Liver (tissue), 8 donors: ENCODE measurements at regions not wholly inside any gene's neighbourhood (a gene's known extent, or its start where the extent isn't known, plus 50 kb on each side); places are given as distances from the start of the nearest gene placed in this dataset.

Experiments
- DNase-seq: peaks from one replicate; pipeline ENCODE4 v3.0.0-alpha.2; 2017; ENCODE audit warnings: low spot score
- H3K27ac ChIP-seq, 2 donors: one replicate each; pipeline ENCODE4 v1.7.0; 2013; ENCODE audit warnings: inconsistent platforms in 2 of 2, low read length in 2 of 2, control low read depth in 1 of 2, low read depth in 1 of 2, mild to moderate bottlenecking in 1 of 2
- H3K27me3 ChIP-seq, 4 donors: one replicate each; pipeline versions ENCODE4 v1.6.1 to v1.7.0; 2013; ENCODE audit warnings: low read length in 3 of 4, inconsistent platforms in 1 of 4, mild to moderate bottlenecking in 1 of 4, moderate library complexity in 1 of 4; ENCODE audit not compliant: control insufficient read depth in 4 of 4, insufficient read depth in 4 of 4
- H3K36me3 ChIP-seq, 4 donors: one replicate each; pipeline versions ENCODE4 v1.6.1 to v1.7.0; 2013; ENCODE audit warnings: low read length in 3 of 4, mild to moderate bottlenecking in 3 of 4, low read depth in 1 of 4, moderate library complexity in 1 of 4; ENCODE audit not compliant: control insufficient read depth in 4 of 4, insufficient read depth in 3 of 4
- H3K4me1 ChIP-seq, 4 donors: one replicate each; pipeline versions ENCODE4 v1.6.1 to v1.7.0; 2013; ENCODE audit warnings: low read length in 3 of 4, mild to moderate bottlenecking in 3 of 4, moderate library complexity in 1 of 4; ENCODE audit not compliant: control insufficient read depth in 4 of 4, insufficient read depth in 4 of 4
- H3K4me3 ChIP-seq, 3 donors: one replicate each; pipeline versions ENCODE4 v1.6.1 to v1.7.0; 2013; ENCODE audit warnings: low read length in 3 of 3, control low read depth in 1 of 3, low read depth in 1 of 3, mild to moderate bottlenecking in 1 of 3
- H3K9ac ChIP-seq, 2 donors: one replicate each; pipeline ENCODE4 v1.7.0; 2013; ENCODE audit warnings: low read length in 2 of 2, mild to moderate bottlenecking in 2 of 2, moderate library complexity in 2 of 2, control low read depth in 1 of 2, low read depth in 1 of 2
- H3K9me3 ChIP-seq, 4 donors: one replicate each; pipeline versions ENCODE4 v1.6.1 to v1.7.0; 2013; ENCODE audit warnings: low read length in 3 of 4; ENCODE audit not compliant: control insufficient read depth in 4 of 4
- EGR1 ChIP-seq, 2 donors: IDR thresholded peaks; 2 replicates each; pipeline ENCODE4 v1.6.1; 2016 to 2018; ENCODE audit warnings: antibody characterized with exemption in 2 of 2, low read depth in 2 of 2
- FOXA1 ChIP-seq: IDR thresholded peaks from 2 replicates; pipeline ENCODE4 v1.6.1; 2016; ENCODE audit warnings: antibody characterized with exemption
- FOXA2 ChIP-seq: IDR thresholded peaks from 2 replicates; pipeline ENCODE4 v1.6.1; 2016; ENCODE audit warnings: antibody characterized with exemption
- GABPA ChIP-seq, 2 donors: IDR thresholded peaks in 1 of 2; conservative IDR thresholded peaks in 1 of 2; 2 replicates each; pipeline ENCODE4 v1.6.1; 2016; ENCODE audit warnings: antibody characterized with exemption in 2 of 2, mild to moderate bottlenecking in 1 of 2, moderate library complexity in 1 of 2
- HNF4A ChIP-seq, 2 donors: conservative IDR thresholded peaks; 2 replicates each; pipeline ENCODE4 v1.6.1; 2016; ENCODE audit warnings: antibody characterized with exemption in 2 of 2, mild to moderate bottlenecking in 2 of 2
- HNF4G ChIP-seq: IDR thresholded peaks from 2 replicates; pipeline ENCODE4 v1.6.1; 2016; ENCODE audit warnings: antibody characterized with exemption
- JUND ChIP-seq, 2 donors: IDR thresholded peaks; 2 replicates each; pipeline ENCODE4 v1.6.1; 2016; ENCODE audit warnings: antibody characterized with exemption in 2 of 2
- NR2F2 ChIP-seq: IDR thresholded peaks from 2 replicates; pipeline ENCODE4 v1.6.1; 2016; ENCODE audit warnings: antibody characterized with exemption
- RAD21 ChIP-seq, 2 donors: IDR thresholded peaks; 2 replicates each; pipeline ENCODE4 v1.6.1; 2016; ENCODE audit warnings: antibody characterized with exemption in 2 of 2, mild to moderate bottlenecking in 2 of 2
- RXRA ChIP-seq, 2 donors: IDR thresholded peaks; 2 replicates each; pipeline ENCODE4 v1.6.1; 2017 to 2018; ENCODE audit warnings: antibody characterized with exemption in 2 of 2, mild to moderate bottlenecking in 1 of 2
- SP1 ChIP-seq: IDR thresholded peaks from 2 replicates; pipeline ENCODE4 v1.6.1; 2018; ENCODE audit warnings: antibody characterized with exemption, mild to moderate bottlenecking
- TAF1 ChIP-seq: conservative IDR thresholded peaks from 2 replicates; pipeline ENCODE4 v1.6.1; 2016; ENCODE audit warnings: antibody characterized with exemption, mild to moderate bottlenecking
- YY1 ChIP-seq: IDR thresholded peaks from 2 replicates; pipeline ENCODE4 v1.6.1; 2016; ENCODE audit warnings: antibody characterized with exemption, mild to moderate bottlenecking
- WGBS: extraction: QIAGEN DNeasy Blood & Tissue Kit; methylation state at CpG from one replicate; pipeline ENCODE4 v1.1.7; 2013; 5-methylcytosine and 5-hydroxymethylcytosine counted together
- TF ChIP-seq, protein P1 (sequence below): IDR thresholded peaks from 2 replicates; pipeline ENCODE4 v1.6.1; 2016; ENCODE audit warnings: antibody characterized with exemption
- TF ChIP-seq, protein P2 (sequence below): IDR thresholded peaks from 2 replicates; pipeline ENCODE4 v1.6.1; 2016; ENCODE audit warnings: antibody characterized with exemption
- TF ChIP-seq, protein P3 (sequence below): IDR thresholded peaks from 2 replicates; pipeline ENCODE4 v1.6.1; 2016; ENCODE audit warnings: antibody characterized with exemption
- TF ChIP-seq, protein P4 (sequence below): IDR thresholded peaks from 2 replicates; pipeline ENCODE4 v1.6.1; 2016; ENCODE audit warnings: antibody characterized with exemption, mild to moderate bottlenecking
- TF ChIP-seq, protein P5 (sequence below): fragments of 150-350 bp; IDR thresholded peaks from 2 replicates; pipeline ENCODE4 v1.5.1; 2017; ENCODE audit warnings: improper control_type of control experiment, low read depth, low read length; ENCODE audit not compliant: missing input control
- donor health status: healthy.
- donor health status: healthy.
- donor health status: healthy.
- donor health status: healthy.
- donor health status: healthy.

DNA sequence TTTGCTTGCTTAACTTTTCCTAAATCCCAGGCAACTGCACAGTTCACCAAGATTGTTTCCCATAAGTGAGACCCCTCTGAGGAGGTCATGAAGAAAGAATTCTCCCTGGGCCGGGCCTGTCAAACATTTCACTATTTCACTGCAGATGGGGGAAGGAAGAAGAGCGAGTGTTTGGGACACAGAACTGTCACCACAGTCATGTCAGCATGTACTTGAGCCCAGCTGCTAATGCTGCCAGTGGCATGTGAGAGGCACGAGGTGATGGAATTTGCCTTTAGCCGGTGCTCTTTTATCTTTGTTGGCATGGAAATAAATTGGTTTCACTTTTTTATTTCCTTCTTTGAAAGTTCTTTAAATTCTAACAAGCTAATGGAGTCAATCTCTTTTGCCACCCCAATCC, 277.9 kb upstream of the GADL1 start:
- no peak overlapping the region for H3K4me3 ChIP-seq

DNA sequence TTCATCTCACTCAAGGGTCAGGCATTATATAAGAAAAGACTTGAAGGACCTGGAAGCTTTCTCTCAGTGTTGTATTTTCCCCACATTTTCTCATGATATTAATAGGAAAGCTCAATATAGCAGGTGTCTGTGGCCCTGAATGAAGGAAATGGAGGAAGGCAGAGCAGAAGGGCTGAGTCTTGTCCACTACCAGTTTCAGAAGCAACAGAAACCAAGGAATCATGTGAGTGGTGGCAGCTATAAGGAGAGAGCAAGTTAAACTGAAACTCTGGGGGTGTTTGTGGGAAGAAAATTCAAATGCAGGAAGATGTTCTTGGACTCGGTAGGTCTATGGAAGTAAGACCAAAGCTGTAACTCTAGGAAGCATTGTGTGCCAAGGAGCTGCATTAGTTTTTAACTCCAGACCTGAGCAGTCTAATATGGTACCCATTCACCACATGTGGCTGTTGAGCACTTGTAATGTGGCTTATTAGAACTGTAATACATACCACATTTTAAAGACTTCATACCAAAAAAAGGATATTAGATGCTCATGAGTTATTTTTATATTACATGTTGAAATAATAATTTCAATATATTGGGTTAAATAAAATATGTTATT, 278.8 kb upstream of the GADL1 start:
- TF ChIP-seq GABPA (IDR thresholded peaks at IDR 0.05 in 1 of 2, conservative IDR thresholded peaks at IDR 0.05 in 1 of 2): no peak
- TF ChIP-seq HNF4A (conservative IDR thresholded peaks at IDR 0.05): no peak
- no peak for TF ChIP-seq NR2F2
- TF ChIP-seq, protein P1, sequence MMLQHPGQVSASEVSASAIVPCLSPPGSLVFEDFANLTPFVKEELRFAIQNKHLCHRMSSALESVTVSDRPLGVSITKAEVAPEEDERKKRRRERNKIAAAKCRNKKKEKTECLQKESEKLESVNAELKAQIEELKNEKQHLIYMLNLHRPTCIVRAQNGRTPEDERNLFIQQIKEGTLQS: no peak
- no peak for TF ChIP-seq SP1
- no peak for TF ChIP-seq JUND (IDR thresholded peaks at IDR 0.05)
- TF ChIP-seq FOXA2: no peak
- peaks cover 4 to 26% (median 16%) of the 10 kb centered on the region in 4 donors for H3K4me1 ChIP-seq
- no peak overlapping the region for H3K4me3 ChIP-seq
- H3K27me3 ChIP-seq: no peaks in the 10 kb centered on the region
- no peak for DNase-seq
- H3K9ac ChIP-seq: no peak overlapping the region
- no peaks in the 10 kb centered on the region for H3K9me3 ChIP-seq
- H3K27ac ChIP-seq: no peak overlapping the region
- no peaks in the 10 kb centered on the region for H3K36me3 ChIP-seq
- WGBS: 87% methylated on average over 1 of the region's 1 CpG

More for the DNA sequence above, 277.9 kb upstream of the GADL1 start:
- TF ChIP-seq RAD21 (IDR thresholded peaks at IDR 0.05) (no peak), JUND (IDR thresholded peaks at IDR 0.05) (no peak), HNF4A (conservative IDR thresholded peaks at IDR 0.05) (peak in 1 of 2 donors; percentile 25), NR2F2 (no peak), SP1 (no peak), YY1 (no peak)
- TF ChIP-seq, protein P1: no peak
- H3K9ac ChIP-seq: no peak overlapping the region
- no peaks in the 10 kb centered on the region for H3K27me3 ChIP-seq
- no peaks in the 10 kb centered on the region for H3K36me3 ChIP-seq
- WGBS: 46% methylated on average over 4 of the region's 4 CpGs
- H3K9me3 ChIP-seq: no peaks in the 10 kb centered on the region
- H3K4me1 ChIP-seq: peaks cover 4 to 26% (median 16%) of the 10 kb centered on the region in 4 donors
- no peak for DNase-seq
- H3K27ac ChIP-seq: no peak overlapping the region

DNA sequence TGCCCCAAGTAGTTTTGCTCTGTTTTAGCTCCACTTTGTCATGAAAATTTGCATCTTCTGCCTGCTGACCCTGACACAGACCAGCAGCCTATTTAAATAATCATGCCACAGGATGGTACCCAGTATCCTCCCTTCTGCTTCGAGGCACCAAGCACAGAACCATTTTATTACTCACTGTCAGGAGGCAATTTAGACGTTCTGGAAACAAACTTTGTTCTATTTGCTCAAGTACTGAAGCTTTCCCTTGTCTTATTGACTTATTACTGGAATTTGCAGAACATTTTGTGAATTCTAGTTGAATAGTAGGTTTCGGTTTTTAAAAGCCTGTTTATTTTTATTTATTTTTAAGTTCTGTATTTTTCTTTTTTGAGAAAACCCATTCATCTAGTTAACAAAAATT, 279.6 kb upstream of the GADL1 start:
- no peaks in the 10 kb centered on the region for H3K27me3 ChIP-seq
- WGBS: 29% methylated on average over 3 of the region's 3 CpGs
- H3K27ac ChIP-seq: peak overlapping the region; percentile 56 to 62
- H3K4me3 ChIP-seq: no peak overlapping the region
- DNase-seq: no peak
- TF ChIP-seq, protein P1: no peak
- TF ChIP-seq HNF4A (conservative IDR thresholded peaks at IDR 0.05) (peak; percentile 59 to 64), YY1 (peak; percentile 58), SP1 (peak; percentile 76), GABPA (IDR thresholded peaks at IDR 0.05 in 1 of 2, conservative IDR thresholded peaks at IDR 0.05 in 1 of 2) (no peak), FOXA1 (peak; percentile 56), TAF1 (no peak), HNF4G (no peak), RAD21 (IDR thresholded peaks at IDR 0.05) (no peak), JUND (IDR thresholded peaks at IDR 0.05) (peak in 1 of 2 donors; percentile 8), NR2F2 (no peak), RXRA (IDR thresholded peaks at IDR 0.05) (no peak), EGR1 (IDR thresholded peaks at IDR 0.05; ENCODE audit: low read depth in 2 of 2) (no peak), FOXA2 (peak; percentile 71)
- TF ChIP-seq, protein P2, sequence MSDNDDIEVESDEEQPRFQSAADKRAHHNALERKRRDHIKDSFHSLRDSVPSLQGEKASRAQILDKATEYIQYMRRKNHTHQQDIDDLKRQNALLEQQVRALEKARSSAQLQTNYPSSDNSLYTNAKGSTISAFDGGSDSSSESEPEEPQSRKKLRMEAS: no peak
- TF ChIP-seq, protein P3, sequence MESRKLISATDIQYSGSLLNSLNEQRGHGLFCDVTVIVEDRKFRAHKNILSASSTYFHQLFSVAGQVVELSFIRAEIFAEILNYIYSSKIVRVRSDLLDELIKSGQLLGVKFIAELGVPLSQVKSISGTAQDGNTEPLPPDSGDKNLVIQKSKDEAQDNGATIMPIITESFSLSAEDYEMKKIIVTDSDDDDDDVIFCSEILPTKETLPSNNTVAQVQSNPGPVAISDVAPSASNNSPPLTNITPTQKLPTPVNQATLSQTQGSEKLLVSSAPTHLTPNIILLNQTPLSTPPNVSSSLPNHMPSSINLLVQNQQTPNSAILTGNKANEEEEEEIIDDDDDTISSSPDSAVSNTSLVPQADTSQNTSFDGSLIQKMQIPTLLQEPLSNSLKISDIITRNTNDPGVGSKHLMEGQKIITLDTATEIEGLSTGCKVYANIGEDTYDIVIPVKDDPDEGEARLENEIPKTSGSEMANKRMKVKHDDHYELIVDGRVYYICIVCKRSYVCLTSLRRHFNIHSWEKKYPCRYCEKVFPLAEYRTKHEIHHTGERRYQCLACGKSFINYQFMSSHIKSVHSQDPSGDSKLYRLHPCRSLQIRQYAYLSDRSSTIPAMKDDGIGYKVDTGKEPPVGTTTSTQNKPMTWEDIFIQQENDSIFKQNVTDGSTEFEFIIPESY: no peak
- TF ChIP-seq, protein P4, sequence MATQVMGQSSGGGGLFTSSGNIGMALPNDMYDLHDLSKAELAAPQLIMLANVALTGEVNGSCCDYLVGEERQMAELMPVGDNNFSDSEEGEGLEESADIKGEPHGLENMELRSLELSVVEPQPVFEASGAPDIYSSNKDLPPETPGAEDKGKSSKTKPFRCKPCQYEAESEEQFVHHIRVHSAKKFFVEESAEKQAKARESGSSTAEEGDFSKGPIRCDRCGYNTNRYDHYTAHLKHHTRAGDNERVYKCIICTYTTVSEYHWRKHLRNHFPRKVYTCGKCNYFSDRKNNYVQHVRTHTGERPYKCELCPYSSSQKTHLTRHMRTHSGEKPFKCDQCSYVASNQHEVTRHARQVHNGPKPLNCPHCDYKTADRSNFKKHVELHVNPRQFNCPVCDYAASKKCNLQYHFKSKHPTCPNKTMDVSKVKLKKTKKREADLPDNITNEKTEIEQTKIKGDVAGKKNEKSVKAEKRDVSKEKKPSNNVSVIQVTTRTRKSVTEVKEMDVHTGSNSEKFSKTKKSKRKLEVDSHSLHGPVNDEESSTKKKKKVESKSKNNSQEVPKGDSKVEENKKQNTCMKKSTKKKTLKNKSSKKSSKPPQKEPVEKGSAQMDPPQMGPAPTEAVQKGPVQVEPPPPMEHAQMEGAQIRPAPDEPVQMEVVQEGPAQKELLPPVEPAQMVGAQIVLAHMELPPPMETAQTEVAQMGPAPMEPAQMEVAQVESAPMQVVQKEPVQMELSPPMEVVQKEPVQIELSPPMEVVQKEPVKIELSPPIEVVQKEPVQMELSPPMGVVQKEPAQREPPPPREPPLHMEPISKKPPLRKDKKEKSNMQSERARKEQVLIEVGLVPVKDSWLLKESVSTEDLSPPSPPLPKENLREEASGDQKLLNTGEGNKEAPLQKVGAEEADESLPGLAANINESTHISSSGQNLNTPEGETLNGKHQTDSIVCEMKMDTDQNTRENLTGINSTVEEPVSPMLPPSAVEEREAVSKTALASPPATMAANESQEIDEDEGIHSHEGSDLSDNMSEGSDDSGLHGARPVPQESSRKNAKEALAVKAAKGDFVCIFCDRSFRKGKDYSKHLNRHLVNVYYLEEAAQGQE: peak; percentile 23
- TF ChIP-seq, protein P5, sequence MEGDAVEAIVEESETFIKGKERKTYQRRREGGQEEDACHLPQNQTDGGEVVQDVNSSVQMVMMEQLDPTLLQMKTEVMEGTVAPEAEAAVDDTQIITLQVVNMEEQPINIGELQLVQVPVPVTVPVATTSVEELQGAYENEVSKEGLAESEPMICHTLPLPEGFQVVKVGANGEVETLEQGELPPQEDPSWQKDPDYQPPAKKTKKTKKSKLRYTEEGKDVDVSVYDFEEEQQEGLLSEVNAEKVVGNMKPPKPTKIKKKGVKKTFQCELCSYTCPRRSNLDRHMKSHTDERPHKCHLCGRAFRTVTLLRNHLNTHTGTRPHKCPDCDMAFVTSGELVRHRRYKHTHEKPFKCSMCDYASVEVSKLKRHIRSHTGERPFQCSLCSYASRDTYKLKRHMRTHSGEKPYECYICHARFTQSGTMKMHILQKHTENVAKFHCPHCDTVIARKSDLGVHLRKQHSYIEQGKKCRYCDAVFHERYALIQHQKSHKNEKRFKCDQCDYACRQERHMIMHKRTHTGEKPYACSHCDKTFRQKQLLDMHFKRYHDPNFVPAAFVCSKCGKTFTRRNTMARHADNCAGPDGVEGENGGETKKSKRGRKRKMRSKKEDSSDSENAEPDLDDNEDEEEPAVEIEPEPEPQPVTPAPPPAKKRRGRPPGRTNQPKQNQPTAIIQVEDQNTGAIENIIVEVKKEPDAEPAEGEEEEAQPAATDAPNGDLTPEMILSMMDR: no peak
- no peak overlapping the region for H3K9ac ChIP-seq
- H3K4me1 ChIP-seq: peaks cover 4 to 26% (median 17%) of the 10 kb centered on the region in 4 donors
- no peaks in the 10 kb centered on the region for H3K36me3 ChIP-seq
- H3K9me3 ChIP-seq: no peaks in the 10 kb centered on the region
